Fibroblast of the aortic adventitia (primary cell): ENCODE measurements at regions not wholly inside any gene's neighbourhood (a gene's known extent, or its start where the extent isn't known, plus 50 kb on each side); places are given as distances from the start of the nearest gene placed in this dataset.
A peak's percentile ranks its signal among the peaks of the same experiment; 100 is the strongest.
"Not testable (repeated sequence)": the region's sequence is repeated elsewhere in the genome, so short reads cannot be mapped to it uniquely, and the experiment has no call there.

Source experiments
- DNase-seq: peaks from one replicate; pipeline ENCODE4 v3.0.0-alpha.2; 2010; ENCODE audit warnings: low read depth
- H3K4me3 ChIP-seq: 2 replicates; pipeline ENCODE4 v1.5.1; 2011; ENCODE audit warnings: low read depth, mild to moderate bottlenecking, control low read depth, low read length, moderate library complexity
- TF ChIP-seq, protein P1 (sequence below): IDR thresholded peaks from 2 replicates; pipeline ENCODE4 v1.5.1; 2011; ENCODE audit warnings: mild to moderate bottlenecking, low read length, control low read depth, inconsistent platforms; ENCODE audit not compliant: insufficient read depth

GRCh38 chr21:35525443-35525842 is 476.3 kb upstream of the RUNX1 start:
- DNase-seq: peak; percentile 9
- no peak overlapping the region for H3K4me3 ChIP-seq
- TF ChIP-seq, protein P1, sequence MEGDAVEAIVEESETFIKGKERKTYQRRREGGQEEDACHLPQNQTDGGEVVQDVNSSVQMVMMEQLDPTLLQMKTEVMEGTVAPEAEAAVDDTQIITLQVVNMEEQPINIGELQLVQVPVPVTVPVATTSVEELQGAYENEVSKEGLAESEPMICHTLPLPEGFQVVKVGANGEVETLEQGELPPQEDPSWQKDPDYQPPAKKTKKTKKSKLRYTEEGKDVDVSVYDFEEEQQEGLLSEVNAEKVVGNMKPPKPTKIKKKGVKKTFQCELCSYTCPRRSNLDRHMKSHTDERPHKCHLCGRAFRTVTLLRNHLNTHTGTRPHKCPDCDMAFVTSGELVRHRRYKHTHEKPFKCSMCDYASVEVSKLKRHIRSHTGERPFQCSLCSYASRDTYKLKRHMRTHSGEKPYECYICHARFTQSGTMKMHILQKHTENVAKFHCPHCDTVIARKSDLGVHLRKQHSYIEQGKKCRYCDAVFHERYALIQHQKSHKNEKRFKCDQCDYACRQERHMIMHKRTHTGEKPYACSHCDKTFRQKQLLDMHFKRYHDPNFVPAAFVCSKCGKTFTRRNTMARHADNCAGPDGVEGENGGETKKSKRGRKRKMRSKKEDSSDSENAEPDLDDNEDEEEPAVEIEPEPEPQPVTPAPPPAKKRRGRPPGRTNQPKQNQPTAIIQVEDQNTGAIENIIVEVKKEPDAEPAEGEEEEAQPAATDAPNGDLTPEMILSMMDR: no peak

GRCh38 chr21:35521852-35522505 is 472.9 kb upstream of the RUNX1 start:
- no peak overlapping the region for H3K4me3 ChIP-seq
- TF ChIP-seq, protein P1: no peak
- DNase-seq: no peak

DNA sequence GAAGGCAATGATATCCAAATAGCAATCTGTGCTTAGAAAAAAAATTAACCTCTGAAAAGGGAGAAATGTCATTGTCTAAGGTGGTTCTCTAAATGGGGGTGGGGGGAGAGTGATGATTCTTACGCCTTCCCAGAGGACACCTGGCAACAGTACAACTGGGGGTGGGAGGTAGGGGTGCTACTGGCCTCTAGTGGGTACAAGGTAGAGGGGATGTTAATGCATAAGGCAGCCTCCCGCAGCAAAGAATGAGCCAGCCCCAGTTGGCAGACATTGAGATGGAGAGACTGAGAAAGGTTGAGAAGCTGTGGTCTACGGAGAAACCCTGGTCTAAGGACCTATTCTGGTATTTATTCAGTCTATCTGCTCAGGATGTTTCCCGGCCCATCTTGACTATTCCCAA is 472.2 kb upstream of the RUNX1 start:
- H3K4me3 ChIP-seq: no peak overlapping the region
- TF ChIP-seq, protein P1: no peak
- DNase-seq: no peak

GRCh38 chr21:35520856-35521255 is 471.8 kb upstream of the RUNX1 start:
- DNase-seq: no peak
- H3K4me3 ChIP-seq: no peak overlapping the region
- TF ChIP-seq, protein P1: no peak

DNA sequence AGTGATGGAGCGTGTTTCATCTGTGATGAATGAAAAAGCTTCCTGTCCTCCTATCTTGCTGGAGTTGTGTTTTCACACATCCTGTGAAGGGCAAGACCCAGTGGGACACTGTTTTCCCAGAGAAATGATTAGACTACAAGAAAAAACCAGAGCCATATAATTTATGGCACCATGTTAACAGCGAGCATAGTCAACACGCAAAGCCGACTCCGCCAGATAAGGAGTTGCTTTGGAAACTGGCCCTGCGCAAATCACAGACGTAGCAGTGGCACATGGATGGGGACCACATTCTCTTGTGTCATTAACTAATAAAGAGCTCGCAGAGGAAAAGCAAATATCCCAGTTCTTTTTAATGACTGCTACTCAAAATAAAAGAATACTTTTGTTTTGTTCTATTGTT is 471.2 kb upstream of the RUNX1 start:
- DNase-seq: no peak
- TF ChIP-seq, protein P1: no peak
- H3K4me3 ChIP-seq: no peak overlapping the region

- TF ChIP-seq, protein P1: no peak
- DNase-seq: no peak
- no peak overlapping the region for H3K4me3 ChIP-seq
These were observed 468.8 kb upstream of the RUNX1 start for GRCh38 chr21:35517865-35518264.

DNA sequence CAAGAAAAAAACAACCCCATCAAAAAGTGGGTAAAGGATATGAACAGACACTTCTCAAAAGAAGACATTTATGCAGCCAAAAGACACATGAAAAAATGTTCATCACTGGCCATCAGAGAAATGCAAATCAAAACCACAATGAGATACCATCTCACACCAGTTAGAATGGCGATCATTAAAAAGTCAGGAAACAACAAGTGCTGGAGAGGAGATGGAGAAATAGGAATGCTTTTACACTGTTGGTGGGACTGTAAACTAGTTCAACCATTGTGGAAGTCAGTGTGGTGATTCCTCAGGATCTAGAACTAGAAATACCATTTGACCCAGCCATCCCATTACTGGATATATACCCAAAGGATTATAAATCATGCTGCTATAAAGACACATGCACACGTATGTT is 467.2 kb upstream of the RUNX1 start:
- not testable (repeated sequence) for DNase-seq, H3K4me3 ChIP-seq
